Breast epithelium (tissue), 4 donors: ENCODE measurements at regions not wholly inside any gene's neighbourhood (a gene's known extent, or its start where the extent isn't known, plus 50 kb on each side); places are given as distances from the start of the nearest gene placed in this dataset.
A peak's percentile ranks its signal among the peaks of the same experiment; 100 is the strongest.

Experiments
- DNase-seq, 2 donors: peaks; one replicate each; pipeline ENCODE4 v3.0.0-alpha.2; 2019; ENCODE audit warnings: low spot score in 2 of 2
- H3K27ac ChIP-seq, 2 donors: fragments of 200-600 bp; sonication (generic) in 1 of 2; one replicate each; pipeline ENCODE4 v1.5.1; 2016 to 2019; ENCODE audit warnings: mild to moderate bottlenecking in 1 of 2
- H3K27me3 ChIP-seq, 2 donors: fragments of 200-600 bp; sonication (generic) in 1 of 2; one replicate each; pipeline versions ENCODE4 v1.5.1 to v1.6.0; 2017 to 2019; ENCODE audit warnings: control low read depth in 1 of 2, mild to moderate bottlenecking in 1 of 2
- H3K36me3 ChIP-seq: fragments of 200-600 bp; one replicate; pipeline ENCODE4 v1.5.1; 2019
- H3K4me1 ChIP-seq, 2 donors: fragments of 200-600 bp; sonication (generic); one replicate each; pipeline ENCODE4 v1.5.1; 2016 to 2019; ENCODE audit warnings: control low read depth in 1 of 2
- H3K4me3 ChIP-seq, 3 donors: fragments of 200-600 bp; sonication (generic); 1 replicate in 2 of 3; 2 replicates in 1 of 3; pipeline ENCODE4 v1.5.1; 2016 to 2019; ENCODE audit warnings: mild to moderate bottlenecking in 3 of 3, moderate library complexity in 2 of 3
- H3K9me3 ChIP-seq, 2 donors: fragments of 200-600 bp; sonication (generic) in 1 of 2; one replicate each; pipeline ENCODE4 v1.5.1; 2016 to 2019; ENCODE audit warnings: control low read depth in 1 of 2
- CTCF ChIP-seq, 3 donors: fragments of 450-650 bp; IDR thresholded peaks; one replicate each; pipeline ENCODE4 v1.5.1; 2016 to 2017; ENCODE audit warnings: antibody characterized with exemption in 3 of 3, mild to moderate bottlenecking in 3 of 3, moderate library complexity in 3 of 3
- POLR2A ChIP-seq: fragments of 450-650 bp; IDR thresholded peaks from one replicate; pipeline ENCODE4 v1.6.1; 2016; ENCODE audit warnings: antibody characterized with exemption, mild to moderate bottlenecking, moderate library complexity
- POLR2AphosphoS5 ChIP-seq, 3 donors: sonication (generic); formaldehyde crosslinking; IDR thresholded peaks; one replicate each; pipeline ENCODE4 v1.6.1; 2017; ENCODE audit warnings: antibody characterized with exemption in 3 of 3
- intact Hi-C: fragments of 100-400 bp; cut with DNase I; formaldehyde crosslinking; loops from one replicate; pipeline ENCODE4 v1.15.1; 2023; ENCODE audit warnings: low total_unique reads

- intact Hi-C loops, result no loop called here
- DNase-seq, result no peak
- no peak for TF ChIP-seq POLR2AphosphoS5 (IDR thresholded peaks at IDR 0.05)
- no peak for TF ChIP-seq CTCF (IDR thresholded peaks at IDR 0.05)
- TF ChIP-seq POLR2A, result no peak
- Histone ChIP-seq H3K36me3 (no peaks in the 10 kb centered on the region), H3K4me1 (peaks cover 0 to 2% of the 10 kb centered on the region in 2 donors), H3K27ac (no peak overlapping the region), H3K9me3 (no peaks in the 10 kb centered on the region), H3K4me3 (no peak overlapping the region), H3K27me3 (no peaks in the 10 kb centered on the region)
These were observed 121.2 kb upstream of the RBPJ start for GRCh38 chr4:26199596-26199995.

GRCh38 chr4:26201120-26201519 is 119.7 kb upstream of the RBPJ start:
- no peak overlapping the region for H3K4me3 ChIP-seq
- H3K27ac ChIP-seq, result no peak overlapping the region
- peaks cover 0 to 8% of the 10 kb centered on the region in 2 donors for H3K4me1 ChIP-seq
- TF ChIP-seq POLR2AphosphoS5 (IDR thresholded peaks at IDR 0.05), result no peak
- intact Hi-C loops, result no loop called here
- DNase-seq, result no peak
- no peaks in the 10 kb centered on the region for H3K9me3 ChIP-seq
- no peaks in the 10 kb centered on the region for H3K27me3 ChIP-seq
- no peaks in the 10 kb centered on the region for H3K36me3 ChIP-seq

- intact Hi-C loops, result no loop called here
- DNase-seq, result no peak
- peaks cover 0 to 11% of the 10 kb centered on the region in 2 donors for H3K4me1 ChIP-seq
- no peak overlapping the region for H3K4me3 ChIP-seq
- no peaks in the 10 kb centered on the region for H3K36me3 ChIP-seq
- no peak overlapping the region for H3K27ac ChIP-seq
- TF ChIP-seq CTCF (IDR thresholded peaks at IDR 0.05) (no peak), POLR2AphosphoS5 (IDR thresholded peaks at IDR 0.05) (no peak), POLR2A (no peak)
- H3K9me3 ChIP-seq, result no peaks in the 10 kb centered on the region
- no peaks in the 10 kb centered on the region for H3K27me3 ChIP-seq
These were observed 116.5 kb upstream of the RBPJ start for GRCh38 chr4:26204249-26204825.

- H3K9me3 ChIP-seq, result no peaks in the 10 kb centered on the region
- peaks cover 0 to 11% of the 10 kb centered on the region in 2 donors for H3K4me1 ChIP-seq
- H3K4me3 ChIP-seq, result no peak overlapping the region
- intact Hi-C loops, result no loop called here
- DNase-seq, result no peak
- no peak overlapping the region for H3K27ac ChIP-seq
- H3K36me3 ChIP-seq, result no peaks in the 10 kb centered on the region
- no peaks in the 10 kb centered on the region for H3K27me3 ChIP-seq
- TF ChIP-seq CTCF (IDR thresholded peaks at IDR 0.05), result no peak
- no peak for TF ChIP-seq POLR2AphosphoS5 (IDR thresholded peaks at IDR 0.05)
- no peak for TF ChIP-seq POLR2A
These were observed 115.9 kb upstream of the RBPJ start for GRCh38 chr4:26204911-26205370.

GRCh38 chr4:26206339-26206738 is 114.5 kb upstream of the RBPJ start:
- Histone ChIP-seq H3K36me3 (no peaks in the 10 kb centered on the region), H3K4me3 (no peak overlapping the region), H3K27me3 (no peaks in the 10 kb centered on the region), H3K9me3 (no peaks in the 10 kb centered on the region), H3K27ac (peak overlapping the region in 1 of 2 donors; percentile 13), H3K4me1 (peaks cover 0 to 11% of the 10 kb centered on the region in 2 donors)
- TF ChIP-seq POLR2AphosphoS5 (IDR thresholded peaks at IDR 0.05) (no peak), POLR2A (no peak), CTCF (IDR thresholded peaks at IDR 0.05) (no peak)
- DNase-seq, result no peak
- intact Hi-C loops, result no loop called here
